NB4 (cell line): ENCODE measurements at regions not wholly inside any gene's neighbourhood (a gene's known extent, or its start where the extent isn't known, plus 50 kb on each side); places are given as distances from the start of the nearest gene placed in this dataset.

Source experiments
- POLR2A ChIP-seq: IDR thresholded peaks from 2 replicates; pipeline ENCODE4 v1.6.1; 2011; ENCODE audit warnings: mild to moderate bottlenecking; ENCODE audit not compliant: insufficient read length; ENCODE audit errors: extremely low read depth
- TF ChIP-seq, protein P1 (sequence below): IDR thresholded peaks from one replicate; pipeline ENCODE4 v1.5.1; 2012; ENCODE audit warnings: low read depth, low read length

DNA sequence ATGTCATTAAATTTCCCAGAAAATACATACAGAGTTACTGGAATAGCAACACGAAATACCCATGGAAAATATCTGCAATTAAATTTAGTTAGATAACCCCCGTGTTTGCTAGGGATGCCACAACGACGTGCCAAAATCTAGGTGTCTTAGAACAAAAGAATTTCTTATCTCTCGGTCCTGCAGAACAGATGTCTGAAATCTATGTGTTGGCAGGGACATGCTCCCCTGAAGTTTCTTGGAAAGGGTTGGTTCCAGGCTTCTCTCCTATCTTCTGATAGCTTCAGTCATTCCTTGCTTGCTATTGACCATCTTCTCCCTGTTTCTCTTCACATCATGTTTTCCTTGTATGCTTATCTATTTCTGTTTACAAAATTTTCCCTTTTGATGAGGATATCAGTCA, 1067.0 kb downstream of the CDH18 start:
- no peak for TF ChIP-seq POLR2A
- TF ChIP-seq, protein P1, sequence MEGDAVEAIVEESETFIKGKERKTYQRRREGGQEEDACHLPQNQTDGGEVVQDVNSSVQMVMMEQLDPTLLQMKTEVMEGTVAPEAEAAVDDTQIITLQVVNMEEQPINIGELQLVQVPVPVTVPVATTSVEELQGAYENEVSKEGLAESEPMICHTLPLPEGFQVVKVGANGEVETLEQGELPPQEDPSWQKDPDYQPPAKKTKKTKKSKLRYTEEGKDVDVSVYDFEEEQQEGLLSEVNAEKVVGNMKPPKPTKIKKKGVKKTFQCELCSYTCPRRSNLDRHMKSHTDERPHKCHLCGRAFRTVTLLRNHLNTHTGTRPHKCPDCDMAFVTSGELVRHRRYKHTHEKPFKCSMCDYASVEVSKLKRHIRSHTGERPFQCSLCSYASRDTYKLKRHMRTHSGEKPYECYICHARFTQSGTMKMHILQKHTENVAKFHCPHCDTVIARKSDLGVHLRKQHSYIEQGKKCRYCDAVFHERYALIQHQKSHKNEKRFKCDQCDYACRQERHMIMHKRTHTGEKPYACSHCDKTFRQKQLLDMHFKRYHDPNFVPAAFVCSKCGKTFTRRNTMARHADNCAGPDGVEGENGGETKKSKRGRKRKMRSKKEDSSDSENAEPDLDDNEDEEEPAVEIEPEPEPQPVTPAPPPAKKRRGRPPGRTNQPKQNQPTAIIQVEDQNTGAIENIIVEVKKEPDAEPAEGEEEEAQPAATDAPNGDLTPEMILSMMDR: no peak
